ENCODE measurements at regions not wholly inside any gene's neighbourhood (a gene's known extent, or its start where the extent isn't known, plus 50 kb on each side); places are given as distances from the start of the nearest gene placed in this dataset.

- peaks cover 30% of the 10 kb centered on the region for H3K27me3 ChIP-seq
Observed at GRCh38 chr16:85445779-85446222, 167.3 kb upstream of the GSE1 start.

GRCh38 chr16:85446951-85447692 lies 166.0 kb upstream of the GSE1 start:
- H3K27ac ChIP-seq = no peak overlapping the region
- H3K9me3 ChIP-seq = no peaks in the 10 kb centered on the region
- peaks cover 22% of the 10 kb centered on the region in 2 experiments for H3K4me1 ChIP-seq (ENCODE audit: control insufficient read depth in 1 of 2, insufficient read depth in 1 of 2, low read depth in 1 of 2, low read length in 1 of 2)
- peaks cover 36% of the 10 kb centered on the region for H3K27me3 ChIP-seq
- no peak overlapping the region for H3K4me3 ChIP-seq (ENCODE audit: low read depth in 1 of 2, low read length in 1 of 2)
- no peaks in the 10 kb centered on the region for H3K36me3 ChIP-seq
- no peak for TF ChIP-seq CTCF (IDR thresholded peaks at IDR 0.05)

More at GRCh38 chr16:85445779-85446222, 167.3 kb upstream of the GSE1 start:
- H3K4me3 ChIP-seq (ENCODE audit: low read depth in 1 of 2, low read length in 1 of 2) = no peak overlapping the region
- no peak overlapping the region for H3K27ac ChIP-seq
- no peaks in the 10 kb centered on the region for H3K36me3 ChIP-seq
- H3K9me3 ChIP-seq = no peaks in the 10 kb centered on the region
- peaks cover 22% of the 10 kb centered on the region in 2 experiments for H3K4me1 ChIP-seq (ENCODE audit: control insufficient read depth in 1 of 2, insufficient read depth in 1 of 2, low read depth in 1 of 2, low read length in 1 of 2)
- TF ChIP-seq CTCF (IDR thresholded peaks at IDR 0.05) = no peak

GRCh38 chr16:85447693-85448313 lies 165.3 kb upstream of the GSE1 start:
- peaks cover 22% of the 10 kb centered on the region in 2 experiments for H3K4me1 ChIP-seq (ENCODE audit: control insufficient read depth in 1 of 2, insufficient read depth in 1 of 2, low read depth in 1 of 2, low read length in 1 of 2)
- no peak overlapping the region for H3K27ac ChIP-seq
- H3K27me3 ChIP-seq = peaks cover 43% of the 10 kb centered on the region
- TF ChIP-seq CTCF (IDR thresholded peaks at IDR 0.05) = no peak
- no peaks in the 10 kb centered on the region for H3K36me3 ChIP-seq
- no peak overlapping the region for H3K4me3 ChIP-seq (ENCODE audit: low read depth in 1 of 2, low read length in 1 of 2)
- no peaks in the 10 kb centered on the region for H3K9me3 ChIP-seq

- Histone ChIP-seq H3K36me3 (no peaks in the 10 kb centered on the region), H3K27me3 (peaks cover 52% of the 10 kb centered on the region), H3K9me3 (no peaks in the 10 kb centered on the region), H3K27ac (no peak overlapping the region), H3K4me1 (ENCODE audit: control insufficient read depth in 1 of 2, insufficient read depth in 1 of 2, low read depth in 1 of 2, low read length in 1 of 2) (peaks cover 22% of the 10 kb centered on the region in 2 experiments), H3K4me3 (ENCODE audit: low read depth in 1 of 2, low read length in 1 of 2) (no peak overlapping the region)
- no peak for TF ChIP-seq CTCF (IDR thresholded peaks at IDR 0.05)
Observed at GRCh38 chr16:85448557-85449190, 164.4 kb upstream of the GSE1 start.

GRCh38 chr16:85449191-85449884 lies 163.8 kb upstream of the GSE1 start:
- no peak overlapping the region for H3K27ac ChIP-seq
- H3K9me3 ChIP-seq = no peaks in the 10 kb centered on the region
- no peak for TF ChIP-seq CTCF (IDR thresholded peaks at IDR 0.05)
- H3K4me3 ChIP-seq (ENCODE audit: low read depth in 1 of 2, low read length in 1 of 2) = no peak overlapping the region
- H3K4me1 ChIP-seq (ENCODE audit: control insufficient read depth in 1 of 2, insufficient read depth in 1 of 2, low read depth in 1 of 2, low read length in 1 of 2) = peaks cover 22% of the 10 kb centered on the region in 2 experiments
- H3K27me3 ChIP-seq = peaks cover 59% of the 10 kb centered on the region
- H3K36me3 ChIP-seq = no peaks in the 10 kb centered on the region
